HEK293T (cell line): ENCODE measurements at regions not wholly inside any gene's neighbourhood (a gene's known extent, or its start where the extent isn't known, plus 50 kb on each side); places are given as distances from the start of the nearest gene placed in this dataset.

Source experiments
- CTCF ChIA-PET: fragments of 350-600 bp; formaldehyde crosslinking; extraction: SDS; loops from one replicate; lab custom pipeline; 2021; ENCODE audit warnings: antibody characterized with exemption, inconsistent platforms; lab: Yijun Ruan, JAX
- POLR2A ChIA-PET: fragments of 350-600 bp; formaldehyde crosslinking; extraction: SDS; loops from one replicate; lab custom pipeline; 2020; ENCODE audit warnings: antibody characterized with exemption, inconsistent platforms; lab: Yijun Ruan, JAX
- DNase-seq: peaks from one replicate; pipeline ENCODE4 v3.0.0; 2012; ENCODE audit warnings: mixed read lengths; ENCODE audit errors: extremely low spot score
- ARNT ChIP-seq: fragments of 450-650 bp; IDR thresholded peaks from 2 replicates; pipeline ENCODE4 v1.6.1; 2017; ENCODE audit warnings: mild to moderate bottlenecking
- BHLHE40 ChIP-seq: fragments of 450-650 bp; IDR thresholded peaks from 2 replicates; pipeline ENCODE4 v1.6.1; 2016; ENCODE audit warnings: mild to moderate bottlenecking, moderate library complexity, borderline replicate concordance
- CTBP1 ChIP-seq: fragments of 450-650 bp; IDR thresholded peaks from 2 replicates; pipeline ENCODE4 v1.6.1; 2016; ENCODE audit warnings: borderline replicate concordance
- ELF4 ChIP-seq: fragments of 450-650 bp; IDR thresholded peaks from 2 replicates; pipeline ENCODE4 v1.6.1; 2017; ENCODE audit warnings: antibody characterized with exemption
- FOXA1 ChIP-seq: fragments of 450-650 bp; IDR thresholded peaks from 2 replicates; pipeline ENCODE4 v1.6.1; 2016; ENCODE audit warnings: mild to moderate bottlenecking
- FOXK2 ChIP-seq: fragments of 450-650 bp; IDR thresholded peaks from 2 replicates; pipeline ENCODE4 v1.6.1; 2016; ENCODE audit warnings: mild to moderate bottlenecking
- FOXM1 ChIP-seq: fragments of 450-650 bp; IDR thresholded peaks from 2 replicates; pipeline ENCODE4 v1.6.1; 2017; ENCODE audit warnings: mild to moderate bottlenecking, borderline replicate concordance
- HDGF ChIP-seq: fragments of 450-650 bp; IDR thresholded peaks from 2 replicates; pipeline ENCODE4 v1.6.1; 2017; ENCODE audit warnings: antibody characterized with exemption, borderline replicate concordance
- L3MBTL2 ChIP-seq: fragments of 450-650 bp; conservative IDR thresholded peaks from 2 replicates; pipeline ENCODE4 v1.6.1; 2016; ENCODE audit warnings: mild to moderate bottlenecking
- LEF1 ChIP-seq: fragments of 450-650 bp; IDR thresholded peaks from 2 replicates; pipeline ENCODE4 v1.6.1; 2017; ENCODE audit warnings: mild to moderate bottlenecking, borderline replicate concordance
- NFRKB ChIP-seq: fragments of 450-650 bp; IDR thresholded peaks from 2 replicates; pipeline ENCODE4 v1.6.1; 2016; ENCODE audit warnings: mild to moderate bottlenecking, moderate library complexity
- SP1 ChIP-seq: fragments of 450-650 bp; IDR thresholded peaks from 2 replicates; pipeline ENCODE4 v1.6.1; 2017
- SUZ12 ChIP-seq: fragments of 450-650 bp; IDR thresholded peaks from 2 replicates; pipeline ENCODE4 v1.6.1; 2016; ENCODE audit warnings: mild to moderate bottlenecking
- TARDBP ChIP-seq: fragments of 450-650 bp; IDR thresholded peaks from 2 replicates; pipeline ENCODE4 v1.6.1; 2016
- ZNF384 ChIP-seq: fragments of 450-650 bp; IDR thresholded peaks from 2 replicates; pipeline ENCODE4 v1.6.1; 2016
- TF ChIP-seq, protein P1 (sequence below): fragments of 450-650 bp; IDR thresholded peaks from 2 replicates; pipeline ENCODE4 v1.6.1; 2016

GRCh38 chr20:11430652-11431051 is 487.0 kb upstream of the BTBD3 start:
- ChIA-PET POLR2A (no interaction called here), CTCF (no interaction called here)
- DNase-seq = no peak
- no peak for TF ChIP-seq SP1
- no peak for TF ChIP-seq FOXK2
- TF ChIP-seq HDGF = no peak
- TF ChIP-seq FOXM1 = no peak
- no peak for TF ChIP-seq ELF4
- no peak for TF ChIP-seq L3MBTL2
- TF ChIP-seq BHLHE40 = no peak
- no peak for TF ChIP-seq ZNF384
- TF ChIP-seq LEF1 = no peak
- TF ChIP-seq, protein P1, sequence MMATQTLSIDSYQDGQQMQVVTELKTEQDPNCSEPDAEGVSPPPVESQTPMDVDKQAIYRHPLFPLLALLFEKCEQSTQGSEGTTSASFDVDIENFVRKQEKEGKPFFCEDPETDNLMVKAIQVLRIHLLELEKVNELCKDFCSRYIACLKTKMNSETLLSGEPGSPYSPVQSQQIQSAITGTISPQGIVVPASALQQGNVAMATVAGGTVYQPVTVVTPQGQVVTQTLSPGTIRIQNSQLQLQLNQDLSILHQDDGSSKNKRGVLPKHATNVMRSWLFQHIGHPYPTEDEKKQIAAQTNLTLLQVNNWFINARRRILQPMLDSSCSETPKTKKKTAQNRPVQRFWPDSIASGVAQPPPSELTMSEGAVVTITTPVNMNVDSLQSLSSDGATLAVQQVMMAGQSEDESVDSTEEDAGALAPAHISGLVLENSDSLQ = no peak
- no peak for TF ChIP-seq NFRKB
- TF ChIP-seq FOXA1 = no peak
- TF ChIP-seq TARDBP = no peak
- no peak for TF ChIP-seq ARNT
- TF ChIP-seq SUZ12 = no peak
- no peak for TF ChIP-seq CTBP1

- no peak for TF ChIP-seq SUZ12
- TF ChIP-seq TARDBP = no peak
- TF ChIP-seq, protein P1 = no peak
- no peak for TF ChIP-seq FOXM1
- no peak for TF ChIP-seq CTBP1
- TF ChIP-seq FOXK2 = no peak
- no peak for TF ChIP-seq ARNT
- TF ChIP-seq HDGF = no peak
- no peak for TF ChIP-seq LEF1
- TF ChIP-seq FOXA1 = no peak
- TF ChIP-seq SP1 = no peak
- no peak for TF ChIP-seq NFRKB
- TF ChIP-seq ZNF384 = no peak
- no peak for TF ChIP-seq ELF4
- no peak for TF ChIP-seq L3MBTL2
- no peak for TF ChIP-seq BHLHE40
- ChIA-PET CTCF (no interaction called here), POLR2A (no interaction called here)
- DNase-seq = no peak
Observed at GRCh38 chr20:11431621-11432020, 486.1 kb upstream of the BTBD3 start.

DNA sequence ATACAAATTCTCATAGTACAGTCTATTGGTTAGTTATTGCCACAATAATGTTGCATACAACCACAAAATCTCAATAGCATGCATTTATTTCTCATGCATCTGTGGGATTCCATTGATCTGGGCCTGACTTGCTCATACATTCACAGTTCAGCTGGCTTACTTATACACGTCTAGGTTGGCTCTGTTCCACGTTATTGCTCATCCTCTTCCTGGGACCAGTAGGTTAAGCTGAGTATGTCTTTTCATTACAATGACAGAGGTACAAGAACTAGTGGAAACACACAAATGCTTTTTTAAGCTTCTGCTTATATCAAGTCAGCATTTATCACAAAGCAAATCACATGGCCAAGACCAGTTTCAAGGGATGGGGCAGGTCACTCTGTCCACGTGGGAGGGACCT is 485.3 kb upstream of the BTBD3 start:
- ChIA-PET CTCF (no interaction called here), POLR2A (no interaction called here)
- no peak for DNase-seq
- TF ChIP-seq LEF1 (no peak), ARNT (no peak), ZNF384 (no peak)

DNA sequence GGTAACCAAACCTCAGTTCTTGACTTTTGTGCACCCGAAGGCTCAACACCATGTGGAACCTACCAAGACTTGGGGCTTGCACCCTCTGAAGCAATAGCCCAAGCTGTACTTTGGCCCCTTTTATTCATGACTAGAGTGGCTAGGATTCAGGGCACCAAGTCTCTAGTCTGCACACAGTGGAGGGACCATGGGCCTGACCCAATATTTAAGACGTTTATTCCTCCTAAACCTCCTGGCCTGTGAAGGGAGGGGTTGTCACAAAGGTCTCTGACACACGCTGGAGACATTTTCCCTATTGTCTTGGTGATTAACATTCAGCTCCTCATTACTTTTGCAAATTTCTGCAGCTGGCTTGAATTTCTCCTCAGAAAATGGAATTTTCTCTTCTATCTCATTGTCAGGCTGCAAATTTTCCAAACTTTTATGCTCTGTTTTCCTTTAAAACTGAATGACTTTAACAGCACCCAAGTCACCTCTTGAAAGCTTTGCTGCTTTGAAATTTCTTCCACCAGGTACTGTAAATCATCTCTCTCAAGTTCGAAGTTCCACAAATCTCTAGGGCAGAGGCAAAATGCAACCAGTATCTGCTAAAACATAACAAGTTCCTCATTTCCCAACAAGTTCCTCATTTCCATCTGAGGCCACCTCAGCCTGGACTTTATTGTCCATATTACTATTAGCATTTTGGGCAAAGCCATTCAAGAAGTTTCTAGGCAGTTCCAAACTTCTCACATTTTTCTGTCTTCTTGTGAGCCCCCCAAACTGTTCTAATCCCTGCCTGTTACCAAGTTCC is 481.4 kb upstream of the BTBD3 start:
- ChIA-PET CTCF (no interaction called here), POLR2A (no interaction called here)

DNA sequence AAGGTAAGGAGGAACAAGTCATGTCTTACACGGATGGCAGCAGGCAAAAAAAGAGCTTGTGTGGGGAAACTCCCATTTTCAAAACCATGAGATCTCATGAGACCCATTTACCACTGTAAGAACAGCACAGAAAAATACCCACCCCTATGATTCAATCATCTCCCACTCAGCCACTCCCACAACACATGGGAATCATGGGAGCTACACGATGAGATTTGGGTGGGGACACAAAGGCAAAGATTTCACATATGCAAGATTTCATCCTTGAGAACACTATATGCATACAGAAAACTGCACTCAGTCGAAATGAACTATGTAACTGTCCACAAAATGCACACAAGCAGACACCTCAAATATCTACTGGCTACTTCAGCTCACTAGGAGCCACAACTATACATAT is 480.6 kb upstream of the BTBD3 start:
- ChIA-PET CTCF (no interaction called here), POLR2A (no interaction called here)
- no peak for TF ChIP-seq FOXM1
- no peak for TF ChIP-seq ARNT
- TF ChIP-seq CTBP1 = no peak

More for the DNA sequence above, 481.4 kb upstream of the BTBD3 start:
- DNase-seq = no peak
- TF ChIP-seq BHLHE40 = no peak
- TF ChIP-seq TARDBP = no peak
- no peak for TF ChIP-seq ZNF384
- TF ChIP-seq NFRKB = no peak
- no peak for TF ChIP-seq L3MBTL2
- no peak for TF ChIP-seq FOXA1
- TF ChIP-seq ARNT = no peak
- TF ChIP-seq, protein P1 = no peak
- no peak for TF ChIP-seq FOXM1
- TF ChIP-seq CTBP1 = no peak
- no peak for TF ChIP-seq LEF1
- no peak for TF ChIP-seq ELF4
- no peak for TF ChIP-seq FOXK2
- TF ChIP-seq SUZ12 = no peak
- TF ChIP-seq HDGF = no peak
- TF ChIP-seq SP1 = no peak

DNA sequence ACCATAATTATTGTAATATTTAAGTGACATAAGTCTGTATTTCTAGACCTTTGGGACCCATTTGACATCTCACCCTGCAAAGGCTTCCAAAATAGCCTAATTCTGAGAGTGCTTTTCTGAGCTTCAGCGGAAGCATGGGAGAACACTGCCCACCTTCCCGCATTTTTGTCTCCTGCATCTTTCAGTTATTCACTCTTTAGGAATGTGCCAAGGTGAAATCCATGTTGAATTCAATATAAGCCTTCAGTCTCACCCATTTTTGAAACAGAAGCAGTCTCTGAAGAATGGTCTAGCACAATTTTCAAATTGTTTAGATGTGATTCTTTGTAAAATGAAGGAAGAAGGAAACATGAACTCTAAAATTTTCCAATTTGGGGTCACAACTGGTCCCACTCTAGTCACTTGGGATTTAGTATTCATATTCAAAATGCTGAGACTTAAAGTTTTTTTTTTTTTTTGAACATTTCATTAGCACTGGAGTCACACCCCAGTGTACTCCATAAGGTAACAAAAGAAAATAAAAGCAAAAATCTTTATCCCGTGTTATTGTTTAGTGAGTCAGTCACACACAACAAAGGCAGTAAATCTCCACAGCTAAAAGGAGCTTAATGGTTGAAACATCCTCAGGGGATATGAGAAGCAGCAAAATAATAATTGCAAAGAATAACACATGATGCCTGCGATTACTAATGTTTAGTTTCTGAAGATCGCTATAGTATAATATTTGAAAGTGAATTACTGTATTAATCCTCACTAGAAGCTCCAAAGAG is 479.9 kb upstream of the BTBD3 start:
- no peak for TF ChIP-seq NFRKB
- no peak for TF ChIP-seq ELF4
- no peak for TF ChIP-seq TARDBP
- no peak for TF ChIP-seq FOXM1
- no peak for TF ChIP-seq FOXK2
- no peak for TF ChIP-seq HDGF
- no peak for TF ChIP-seq BHLHE40
- TF ChIP-seq L3MBTL2 = no peak
- TF ChIP-seq SUZ12 = no peak
- TF ChIP-seq, protein P1 = no peak
- TF ChIP-seq LEF1 = no peak
- no peak for TF ChIP-seq CTBP1
- TF ChIP-seq FOXA1 = no peak
- TF ChIP-seq SP1 = no peak
- no peak for TF ChIP-seq ZNF384
- TF ChIP-seq ARNT = no peak
- POLR2A ChIA-PET = no interaction called here
- CTCF ChIA-PET = no interaction called here
- no peak for DNase-seq

More for the DNA sequence above, 480.6 kb upstream of the BTBD3 start:
- DNase-seq = no peak
